ENCODE measurements at regions not wholly inside any gene's neighbourhood (a gene's known extent, or its start where the extent isn't known, plus 50 kb on each side); places are given as distances from the start of the nearest gene placed in this dataset.

GRCh38 chr5:77948476-77948875 lies 172.3 kb upstream of the TBCA start:
- ATAC-seq (no peak), DNase-seq (no peak)
- intact Hi-C loops (cut with DNase I, micrococcal nuclease): no loop called here

DNA sequence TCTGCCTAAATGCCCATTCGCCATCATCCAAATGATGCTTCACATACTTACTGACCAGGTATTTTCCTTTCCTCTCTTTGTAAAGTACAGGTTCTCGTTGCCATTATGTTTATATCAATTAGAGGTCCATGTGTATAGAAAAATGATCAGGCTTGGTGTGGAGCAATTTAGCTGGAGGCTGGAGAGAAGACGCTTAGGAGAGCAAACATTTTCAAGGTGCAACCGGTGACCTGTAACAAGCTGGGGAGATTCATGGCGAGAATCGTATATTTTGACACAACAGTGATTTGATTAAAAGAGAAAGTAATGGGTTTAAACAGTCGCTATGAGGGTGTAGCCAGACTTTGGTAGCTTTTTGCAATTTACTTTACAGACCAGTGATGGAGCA lies 170.9 kb upstream of the TBCA start:
- intact Hi-C loops (cut with DNase I, micrococcal nuclease): no loop called here
- no peak for ATAC-seq
- DNase-seq: no peak

DNA sequence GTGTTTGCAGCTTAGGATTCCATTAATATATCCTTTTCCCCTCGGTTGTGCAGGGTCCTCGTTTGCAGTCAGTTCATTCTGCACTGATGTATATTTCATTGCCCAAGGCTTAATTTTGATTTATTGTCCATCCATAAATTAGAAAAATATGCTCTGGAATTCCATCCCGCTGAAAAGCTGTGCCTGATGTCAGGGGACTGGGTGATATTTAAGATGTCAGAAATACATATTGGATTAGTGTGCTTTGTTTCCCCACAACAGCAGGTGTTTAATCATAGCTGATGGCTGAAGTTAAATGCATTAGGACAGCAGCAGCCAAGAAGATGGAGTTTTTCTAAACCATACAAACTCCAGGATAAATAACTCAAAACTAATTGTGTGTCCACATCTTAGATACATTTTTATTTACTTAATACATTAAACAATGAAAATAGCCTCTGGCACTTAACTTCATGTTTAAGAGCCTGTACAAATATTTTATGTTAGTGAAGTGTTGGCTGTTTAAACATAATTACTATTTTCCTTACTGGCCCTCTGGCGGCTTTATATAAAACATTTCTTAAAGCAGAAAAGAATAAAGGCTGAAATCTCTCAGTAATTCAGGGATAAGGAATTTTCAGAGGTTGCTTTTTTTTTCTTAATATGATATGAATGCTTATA lies 170.4 kb upstream of the TBCA start:
- ATAC-seq (no peak), DNase-seq (no peak)
- intact Hi-C loops (cut with DNase I, micrococcal nuclease): no loop called here

DNA sequence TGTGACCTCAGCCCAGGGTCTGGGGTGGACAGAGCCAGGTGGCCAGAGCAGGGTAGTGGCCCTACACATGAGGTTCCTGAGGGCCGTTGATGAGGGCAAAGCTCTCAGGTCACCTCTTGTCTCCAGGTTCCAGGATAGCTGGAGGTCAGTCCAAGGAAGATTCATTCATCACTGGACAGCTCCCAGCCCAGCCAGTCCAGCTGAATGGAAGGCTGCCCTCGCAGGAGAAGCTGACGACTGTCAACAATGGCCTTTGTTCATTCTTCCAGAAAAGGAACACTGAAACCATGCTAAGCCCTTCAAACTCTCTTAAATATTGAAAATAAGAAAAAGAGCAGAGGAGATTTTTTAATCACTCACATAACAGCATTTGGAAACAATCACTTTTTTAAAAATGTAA lies 169.7 kb upstream of the TBCA start:
- intact Hi-C loops (cut with DNase I, micrococcal nuclease): no loop called here
- ATAC-seq (no peak), DNase-seq (no peak)

GRCh38 chr5:77944757-77945340 lies 168.7 kb upstream of the TBCA start:
- intact Hi-C loops (cut with DNase I, micrococcal nuclease): no loop called here
- no peak for DNase-seq
- no peak for ATAC-seq

- DNase-seq (no peak), ATAC-seq (no peak)
- intact Hi-C loops (cut with DNase I, micrococcal nuclease): no loop called here
Observed at GRCh38 chr5:77943851-77944250, 167.7 kb upstream of the TBCA start.

DNA sequence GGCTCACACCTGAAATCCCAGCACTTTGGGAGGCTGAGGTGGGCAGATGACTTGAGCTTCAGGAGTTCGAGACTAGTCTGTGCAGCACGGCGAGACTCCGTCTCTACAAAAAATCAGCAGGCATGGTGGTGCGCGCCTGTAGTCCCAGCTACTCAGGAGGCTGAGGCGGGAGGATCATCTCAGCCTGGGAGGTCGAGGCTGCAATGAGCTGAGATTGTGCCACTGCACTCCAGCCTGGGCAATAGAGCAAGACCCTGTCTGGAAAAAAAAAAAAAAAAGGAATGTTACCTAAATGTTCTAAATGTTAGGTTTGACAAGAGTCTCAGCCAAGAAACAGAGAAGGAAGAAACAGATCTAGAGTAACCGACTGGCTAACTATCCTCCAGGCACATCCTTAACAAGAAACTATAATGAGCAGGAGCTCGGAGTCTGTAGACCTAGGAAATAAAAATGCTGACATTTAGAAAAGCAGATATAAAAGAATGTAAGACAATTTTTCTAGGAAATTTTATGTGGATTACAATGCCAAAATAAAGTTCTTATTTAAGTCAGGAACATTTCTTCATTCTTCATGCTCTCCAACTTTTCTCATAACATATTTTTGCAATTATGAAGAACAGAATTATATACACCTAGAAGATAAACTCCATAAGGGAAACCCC lies 166.6 kb upstream of the TBCA start:
- intact Hi-C loops (cut with DNase I, micrococcal nuclease): no loop called here
- ATAC-seq (no peak), DNase-seq (no peak)

DNA sequence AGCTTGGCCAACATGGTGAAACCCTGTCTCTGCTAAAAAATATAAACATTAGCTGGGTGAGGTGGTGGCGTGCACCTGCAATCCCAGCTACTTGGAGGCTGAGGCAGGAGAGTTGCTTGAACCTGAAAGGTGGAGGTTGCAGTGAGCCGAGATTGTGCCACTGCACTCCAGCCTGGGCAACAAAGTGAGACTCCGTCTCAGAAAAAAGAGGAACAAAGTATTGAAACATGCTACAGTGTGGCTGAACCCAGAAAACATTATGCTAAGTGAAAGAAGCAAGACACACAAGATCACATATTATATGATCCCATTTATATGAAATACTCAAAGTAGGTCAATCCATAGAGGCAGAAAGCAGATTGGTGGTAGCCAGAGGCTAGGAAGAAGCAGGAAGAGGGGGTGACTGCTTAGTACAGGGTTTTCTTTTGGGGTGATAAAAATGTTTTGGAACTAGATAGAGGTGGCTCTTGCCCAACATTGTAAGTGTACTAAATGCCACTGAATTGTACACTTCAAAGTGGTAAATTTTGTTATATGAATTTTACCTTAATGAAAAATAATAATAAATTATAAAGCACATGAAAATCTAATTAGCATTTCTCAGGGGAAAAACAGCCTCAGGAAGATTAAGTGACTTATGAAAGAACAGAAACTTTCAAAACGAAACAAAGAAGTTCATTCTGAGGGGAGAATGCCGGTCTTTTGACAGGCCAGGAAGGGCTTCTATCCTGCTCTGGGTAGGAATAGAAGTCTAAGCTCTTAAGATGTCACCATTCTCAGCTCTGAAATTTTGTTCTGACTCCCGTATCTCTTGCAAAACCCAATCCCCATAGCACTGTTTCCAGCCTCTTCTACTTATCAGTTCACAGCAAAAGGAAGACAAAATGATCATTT lies 161.1 kb upstream of the TBCA start:
- ATAC-seq: no peak
- intact Hi-C loops (cut with DNase I, micrococcal nuclease): no loop called here

DNA sequence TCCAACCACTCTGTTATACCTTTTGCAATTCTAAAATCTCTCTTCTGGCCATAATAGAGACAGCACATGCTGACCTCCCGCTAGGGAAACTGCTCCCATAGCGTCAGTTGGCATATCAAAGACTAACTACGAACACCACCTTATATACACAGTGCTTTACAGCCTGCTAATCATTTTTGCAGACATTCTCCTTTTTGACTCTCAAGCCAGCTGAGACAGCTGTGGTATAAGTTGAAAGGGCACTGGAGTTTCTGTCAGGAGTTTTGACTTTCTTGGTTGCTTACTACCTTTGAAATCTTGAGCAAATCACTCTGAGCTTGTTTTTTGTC lies 160.2 kb upstream of the TBCA start:
- ATAC-seq: no peak
- no peak for DNase-seq
- intact Hi-C loops (cut with DNase I, micrococcal nuclease): no loop called here

More for the DNA sequence above, 161.1 kb upstream of the TBCA start:
- DNase-seq: no peak

- ATAC-seq: no peak
- intact Hi-C loops (cut with DNase I, micrococcal nuclease): no loop called here
- DNase-seq: no peak
Observed at GRCh38 chr5:77935506-77936364, 159.6 kb upstream of the TBCA start.

- intact Hi-C loops (cut with DNase I, micrococcal nuclease): no loop called here
- DNase-seq: no peak
- ATAC-seq: no peak
Observed at GRCh38 chr5:77928776-77929300, 152.7 kb upstream of the TBCA start.

GRCh38 chr5:77926337-77926736 lies 150.2 kb upstream of the TBCA start:
- intact Hi-C loops (cut with DNase I, micrococcal nuclease): no loop called here
- ATAC-seq: no peak

DNA sequence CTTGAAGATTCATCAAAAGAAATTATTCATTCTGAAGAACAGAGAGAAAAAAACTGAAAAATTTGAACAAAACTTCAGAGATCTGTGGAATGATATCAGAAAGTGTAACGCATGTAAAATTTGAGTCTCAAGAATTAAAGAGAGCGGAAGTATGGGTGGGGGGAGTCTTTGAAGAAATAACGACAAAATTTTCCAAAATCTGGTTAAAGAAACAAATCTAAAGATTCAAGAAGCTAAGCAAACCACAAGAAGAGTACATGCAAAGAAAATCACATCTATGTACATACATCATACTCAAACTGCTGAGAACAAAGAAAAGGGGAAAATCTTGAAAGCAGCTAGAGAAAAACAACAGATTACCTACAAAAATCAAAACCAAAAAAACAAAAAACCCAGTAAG lies 149.4 kb upstream of the TBCA start:
- DNase-seq (no peak), ATAC-seq (no peak)
- intact Hi-C loops (cut with DNase I, micrococcal nuclease): no loop called here

More at GRCh38 chr5:77926337-77926736, 150.2 kb upstream of the TBCA start:
- no peak for DNase-seq

- ATAC-seq (no peak), DNase-seq (no peak)
- intact Hi-C loops (cut with DNase I, micrococcal nuclease): no loop called here
Observed at GRCh38 chr5:77924081-77924480, 147.9 kb upstream of the TBCA start.

GRCh38 chr5:77923666-77924065 lies 147.5 kb upstream of the TBCA start:
- intact Hi-C loops (cut with DNase I, micrococcal nuclease): no loop called here
- no peak for DNase-seq
- no peak for ATAC-seq

DNA sequence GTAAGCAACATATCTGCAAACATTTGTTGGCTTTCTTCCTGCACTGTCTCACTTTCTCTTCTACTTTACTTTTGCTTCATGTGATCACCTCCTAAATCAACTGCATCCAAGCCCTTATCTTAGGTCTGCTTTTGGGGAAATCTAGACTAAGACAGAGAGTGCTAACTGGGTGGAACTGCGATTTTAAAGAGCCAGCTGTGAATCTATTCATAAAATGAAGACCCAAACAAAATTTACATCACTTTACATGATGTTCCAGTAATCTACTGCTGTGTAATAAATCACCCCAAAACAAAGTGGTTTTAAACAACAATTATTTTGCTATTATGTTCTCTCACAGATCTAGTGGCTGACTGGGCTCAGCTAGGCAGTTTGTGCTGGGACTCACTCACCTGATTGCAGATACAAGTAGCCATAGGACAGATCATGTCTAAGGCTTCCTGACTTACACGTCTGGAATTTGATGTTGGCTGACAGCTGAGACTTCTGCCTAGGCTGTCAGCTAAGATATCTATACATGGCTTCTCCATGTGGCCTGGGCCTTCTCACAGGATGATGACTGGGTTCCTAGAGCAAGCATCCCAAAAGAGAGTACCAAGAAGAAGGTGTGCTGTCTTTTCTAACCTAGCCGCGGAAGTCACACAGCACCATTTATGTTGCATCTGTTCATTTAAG lies 145.1 kb upstream of the TBCA start:
- ATAC-seq (no peak), DNase-seq (no peak)
- intact Hi-C loops (cut with DNase I, micrococcal nuclease): no loop called here

- intact Hi-C loops (cut with DNase I, micrococcal nuclease): no loop called here
- no peak for ATAC-seq
- DNase-seq: no peak
Observed at GRCh38 chr5:77920359-77921058, 144.4 kb upstream of the TBCA start.

DNA sequence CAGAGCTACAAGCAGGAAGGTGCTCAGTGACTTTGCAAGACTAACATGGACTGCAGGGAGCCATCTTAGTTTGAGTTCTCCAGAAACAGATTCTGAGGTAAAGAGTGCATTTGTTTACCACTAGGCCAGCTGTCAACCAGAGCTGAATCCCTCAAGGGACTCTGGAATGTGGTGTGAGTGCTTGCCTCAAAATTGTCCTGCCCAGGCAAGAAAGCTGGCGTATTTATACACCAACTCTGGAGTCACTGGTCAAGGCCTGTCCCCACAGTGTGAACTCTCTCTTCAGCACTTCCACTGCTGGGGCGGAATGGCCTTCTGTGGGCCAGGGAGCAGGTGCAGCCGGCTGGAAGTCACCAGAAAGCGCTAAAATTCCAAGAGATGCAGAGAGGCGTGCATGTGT lies 139.2 kb upstream of the TBCA start:
- intact Hi-C loops (cut with DNase I, micrococcal nuclease): no loop called here
- no peak for DNase-seq
- no peak for ATAC-seq
